ENCODE measurements at regions not wholly inside any gene's neighbourhood (a gene's known extent, or its start where the extent isn't known, plus 50 kb on each side); places are given as distances from the start of the nearest gene placed in this dataset.

DNA sequence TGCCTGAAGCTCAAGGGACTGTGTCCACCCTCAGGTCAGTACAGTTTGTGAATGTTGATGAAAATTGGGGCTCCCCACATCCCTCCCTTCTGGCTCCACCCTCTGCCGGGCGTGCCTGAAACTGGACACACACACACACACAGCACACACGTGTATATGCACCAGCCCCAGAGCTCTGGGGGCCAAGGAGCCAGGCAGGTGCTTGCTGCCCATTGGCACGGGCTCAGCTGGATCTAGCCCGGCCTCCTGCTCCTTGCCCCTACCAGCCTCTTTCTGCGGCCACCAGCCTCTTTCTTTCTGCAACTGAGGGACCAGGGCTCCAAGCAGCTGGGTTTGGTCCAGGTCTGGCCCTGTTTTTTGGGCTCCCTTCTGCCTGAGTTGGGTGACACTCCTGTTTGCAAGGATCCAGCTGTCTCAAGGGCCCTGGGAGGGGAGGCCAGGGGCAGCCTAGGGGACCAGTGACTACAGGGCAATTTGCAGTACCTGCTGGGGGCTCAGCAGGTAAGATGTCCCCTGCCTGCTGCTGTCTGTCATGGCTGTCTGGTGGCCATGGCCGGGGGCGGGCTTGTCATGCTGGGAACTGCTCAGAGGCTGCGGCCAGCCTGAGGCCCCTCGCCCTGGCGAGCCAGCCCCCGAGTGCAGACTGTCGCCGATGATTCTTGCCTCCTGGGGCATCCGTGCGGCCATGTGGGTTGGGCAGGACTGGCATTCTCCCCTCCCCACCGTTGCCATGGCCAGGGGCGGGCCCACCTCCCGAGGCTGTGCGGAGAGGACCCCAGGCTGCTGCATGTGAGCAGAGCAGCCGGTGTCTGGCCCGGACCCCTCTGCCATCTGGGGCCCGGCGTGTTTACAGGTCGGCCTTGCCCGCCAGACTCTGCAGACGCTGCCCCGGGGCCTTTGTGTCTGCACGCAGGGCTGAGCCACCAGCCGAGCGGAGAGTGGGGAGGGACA is 51.5 kb upstream of the PPARA start:
- ATAC-seq (no peak), DNase-seq (no peak)
- no peaks in the 10 kb centered on the region for H3K4me1 Mint-ChIP-seq (ENCODE audit: low read depth)
- no peaks in the 10 kb centered on the region for H3K27me3 Mint-ChIP-seq (ENCODE audit: low read depth)
- H3K4me3 Mint-ChIP-seq = no peak overlapping the region
- no peaks in the 10 kb centered on the region for H3K9me3 Mint-ChIP-seq
- no peaks in the 10 kb centered on the region for H3K36me3 Mint-ChIP-seq (ENCODE audit: insufficient read depth)

GRCh38 chr22:46099740-46100139 is 50.6 kb upstream of the PPARA start:
- no peaks in the 10 kb centered on the region for H3K4me1 Mint-ChIP-seq (ENCODE audit: low read depth)
- DNase-seq = no peak
- no peak for ATAC-seq
- H3K27me3 Mint-ChIP-seq (ENCODE audit: low read depth) = no peaks in the 10 kb centered on the region
- H3K36me3 Mint-ChIP-seq (ENCODE audit: insufficient read depth) = no peaks in the 10 kb centered on the region
- H3K9me3 Mint-ChIP-seq = no peaks in the 10 kb centered on the region
- no peak overlapping the region for H3K4me3 Mint-ChIP-seq

- no peak overlapping the region for H3K4me3 Mint-ChIP-seq
Observed at GRCh38 chr22:46100401-46101105, 49.8 kb upstream of the PPARA start.

More at GRCh38 chr22:46100401-46101105, 49.8 kb upstream of the PPARA start:
- Mint-ChIP-seq H3K36me3 (ENCODE audit: insufficient read depth) (no peaks in the 10 kb centered on the region), H3K4me1 (ENCODE audit: low read depth) (no peaks in the 10 kb centered on the region), H3K27me3 (ENCODE audit: low read depth) (no peaks in the 10 kb centered on the region), H3K9me3 (no peaks in the 10 kb centered on the region)
- DNase-seq = no peak
- no peak for ATAC-seq

Measured in activated T-cell treated with anti-CD3 and anti-CD28 coated beads, Interleukin-2, amount 50 U/mL, for 4 hours (primary cell).